Stimulated activated CD8-positive, alpha-beta memory T cell treated with anti-CD3 and anti-CD28 coated beads, Interleukin-4, amount 100 ng/mL, for 24 hours (primary cell): ENCODE measurements at regions not wholly inside any gene's neighbourhood (a gene's known extent, or its start where the extent isn't known, plus 50 kb on each side); places are given as distances from the start of the nearest gene placed in this dataset.
"Not testable (repeated sequence)": the region's sequence is repeated elsewhere in the genome, so short reads cannot be mapped to it uniquely, and the experiment has no call there.

Source experiments
- DNase-seq: peaks from one replicate; pipeline ENCODE4 v3.0.0-alpha.2; 2020; ENCODE audit warnings: low read depth

- no peak for DNase-seq
Measured at GRCh38 chr12:68387338-68387737, 55.2 kb upstream of the MDM1 start.

GRCh38 chr12:68389305-68389704 lies 57.1 kb upstream of the MDM1 start:
- no peak for DNase-seq

- DNase-seq = no peak
Measured at GRCh38 chr12:68391937-68392336, 59.8 kb upstream of the MDM1 start.

GRCh38 chr12:68392376-68392775 lies 60.2 kb upstream of the MDM1 start:
- no peak for DNase-seq

GRCh38 chr12:68393417-68393816 lies 61.3 kb upstream of the MDM1 start:
- no peak for DNase-seq

- no peak for DNase-seq
Measured at GRCh38 chr12:68397566-68398158, 65.5 kb upstream of the MDM1 start.

GRCh38 chr12:68398689-68399088 lies 66.5 kb upstream of the MDM1 start:
- DNase-seq = not testable (repeated sequence)

GRCh38 chr12:68400226-68400829 lies 68.2 kb upstream of the MDM1 start:
- DNase-seq = no peak

GRCh38 chr12:68402422-68402821 lies 70.3 kb upstream of the MDM1 start:
- DNase-seq = no peak

GRCh38 chr12:68403296-68403695 lies 71.1 kb upstream of the MDM1 start:
- DNase-seq = no peak

GRCh38 chr12:68403711-68404110 lies 71.5 kb upstream of the MDM1 start:
- DNase-seq = no peak

GRCh38 chr12:68405343-68405781 lies 73.2 kb upstream of the MDM1 start:
- DNase-seq = no peak

GRCh38 chr12:68406134-68406576 lies 74.0 kb upstream of the MDM1 start:
- DNase-seq = no peak

- no peak for DNase-seq
Measured at GRCh38 chr12:68406911-68407310, 74.7 kb upstream of the MDM1 start.

- DNase-seq = no peak
Measured at GRCh38 chr12:68410018-68410660, 78.0 kb upstream of the MDM1 start.

- DNase-seq = no peak
Measured at GRCh38 chr12:68411371-68411770, 79.2 kb upstream of the MDM1 start.

GRCh38 chr12:68414988-68415387 lies 82.8 kb upstream of the MDM1 start:
- no peak for DNase-seq

GRCh38 chr12:68416350-68416749 lies 84.2 kb upstream of the MDM1 start:
- DNase-seq = no peak

- DNase-seq = no peak
Measured at GRCh38 chr12:68416826-68417225, 84.7 kb upstream of the MDM1 start.

- DNase-seq = no peak
Measured at GRCh38 chr12:68418137-68418460, 85.9 kb upstream of the MDM1 start.

- no peak for DNase-seq
Measured at GRCh38 chr12:68420225-68421010, 88.3 kb upstream of the MDM1 start.

GRCh38 chr12:68422159-68422558 lies 90.0 kb upstream of the MDM1 start:
- DNase-seq = no peak
